Left ventricle myocardium inferior (tissue), 1 donor: ENCODE measurements at regions not wholly inside any gene's neighbourhood (a gene's known extent, or its start where the extent isn't known, plus 50 kb on each side); places are given as distances from the start of the nearest gene placed in this dataset.

Experiments
- DNase-seq: peaks from one replicate; pipeline ENCODE4 v3.0.0-alpha.2; 2020
- H3K27ac ChIP-seq: fragments of 200-600 bp; replicated peaks from 2 replicates; pipeline ENCODE4 v1.8.0; 2021
- H3K27me3 ChIP-seq: fragments of 200-600 bp; 2 replicates; pipeline ENCODE4 v1.8.0; 2021; ENCODE audit warnings: low read depth
- H3K36me3 ChIP-seq: fragments of 200-600 bp; 2 replicates; pipeline ENCODE4 v1.8.0; 2021
- H3K4me1 ChIP-seq: fragments of 200-600 bp; 2 replicates; pipeline ENCODE4 v1.8.0; 2021
- H3K4me3 ChIP-seq: fragments of 200-600 bp; 2 replicates; pipeline ENCODE4 v1.8.0; 2021; ENCODE audit warnings: mild to moderate bottlenecking, moderate library complexity
- H3K9me3 ChIP-seq: fragments of 200-600 bp; replicated peaks from 2 replicates; pipeline ENCODE4 v1.8.0; 2021
- intact Hi-C: fragments of 100-400 bp; cut with micrococcal nuclease; formaldehyde crosslinking; loops from one replicate; pipeline ENCODE4 v1.11.0; 2022
- TF ChIP-seq, protein P1 (sequence below): fragments of 200-600 bp; IDR thresholded peaks from 2 replicates; pipeline ENCODE4 v1.8.0; 2021; ENCODE audit warnings: antibody characterized with exemption, mild to moderate bottlenecking, borderline replicate concordance
- donor health status: DM: no; HTN: yes; CAD: no; lungs with severe emphysema.

DNA sequence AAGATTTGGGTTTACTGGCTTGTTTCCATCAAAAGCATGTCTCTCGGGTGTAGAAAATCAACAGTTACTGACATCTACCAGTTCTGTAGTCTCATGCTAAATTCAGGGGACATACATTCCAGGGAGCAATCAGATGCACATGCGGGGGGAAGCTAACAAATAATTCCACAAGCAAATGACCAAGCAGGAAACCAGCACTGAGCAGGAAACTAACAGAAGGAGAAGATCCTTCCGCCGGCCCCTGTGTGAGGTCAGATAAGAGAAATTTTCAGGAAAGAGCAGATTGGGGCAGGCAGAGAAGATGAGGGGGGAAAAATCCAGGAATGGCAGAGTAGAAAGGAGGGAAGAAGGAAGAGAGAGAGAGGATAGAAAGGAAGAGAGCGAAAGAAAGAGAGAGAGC lies 127.6 kb upstream of the TMCC3 start:
- no peaks in the 10 kb centered on the region for H3K36me3 ChIP-seq
- H3K4me3 ChIP-seq: no peak overlapping the region
- no peak for DNase-seq
- TF ChIP-seq, protein P1, sequence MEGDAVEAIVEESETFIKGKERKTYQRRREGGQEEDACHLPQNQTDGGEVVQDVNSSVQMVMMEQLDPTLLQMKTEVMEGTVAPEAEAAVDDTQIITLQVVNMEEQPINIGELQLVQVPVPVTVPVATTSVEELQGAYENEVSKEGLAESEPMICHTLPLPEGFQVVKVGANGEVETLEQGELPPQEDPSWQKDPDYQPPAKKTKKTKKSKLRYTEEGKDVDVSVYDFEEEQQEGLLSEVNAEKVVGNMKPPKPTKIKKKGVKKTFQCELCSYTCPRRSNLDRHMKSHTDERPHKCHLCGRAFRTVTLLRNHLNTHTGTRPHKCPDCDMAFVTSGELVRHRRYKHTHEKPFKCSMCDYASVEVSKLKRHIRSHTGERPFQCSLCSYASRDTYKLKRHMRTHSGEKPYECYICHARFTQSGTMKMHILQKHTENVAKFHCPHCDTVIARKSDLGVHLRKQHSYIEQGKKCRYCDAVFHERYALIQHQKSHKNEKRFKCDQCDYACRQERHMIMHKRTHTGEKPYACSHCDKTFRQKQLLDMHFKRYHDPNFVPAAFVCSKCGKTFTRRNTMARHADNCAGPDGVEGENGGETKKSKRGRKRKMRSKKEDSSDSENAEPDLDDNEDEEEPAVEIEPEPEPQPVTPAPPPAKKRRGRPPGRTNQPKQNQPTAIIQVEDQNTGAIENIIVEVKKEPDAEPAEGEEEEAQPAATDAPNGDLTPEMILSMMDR: no peak
- H3K4me1 ChIP-seq: no peaks in the 10 kb centered on the region
- H3K27me3 ChIP-seq: peaks cover 43% of the 10 kb centered on the region
- H3K27ac ChIP-seq: no peak overlapping the region
- H3K9me3 ChIP-seq: peaks cover 19% of the 10 kb centered on the region
- intact Hi-C loops: no loop called here

DNA sequence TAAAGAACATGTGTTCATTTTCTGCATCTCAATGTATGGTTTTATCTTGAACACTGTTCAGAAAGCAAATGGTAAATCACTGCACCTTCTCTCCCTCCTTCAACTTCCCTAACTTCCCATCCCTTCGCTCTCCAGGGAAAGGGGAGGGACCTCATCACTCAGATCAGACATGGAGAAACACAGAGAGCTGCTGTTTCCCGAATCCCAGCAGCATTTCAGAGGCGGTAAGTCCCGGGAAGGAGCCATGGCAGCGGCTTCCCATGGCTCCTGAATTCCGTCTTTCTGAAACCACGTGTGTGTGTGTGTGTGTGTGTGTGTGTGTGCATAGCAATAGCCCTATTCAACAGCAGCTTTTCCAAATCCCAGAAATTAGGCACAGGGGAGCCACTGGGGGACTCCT lies 125.4 kb upstream of the TMCC3 start:
- Histone ChIP-seq H3K27ac (no peak overlapping the region), H3K9me3 (peaks cover 10% of the 10 kb centered on the region), H3K4me3 (no peak overlapping the region), H3K27me3 (peaks cover 37% of the 10 kb centered on the region), H3K4me1 (no peaks in the 10 kb centered on the region), H3K36me3 (no peaks in the 10 kb centered on the region)
- no peak for DNase-seq
- intact Hi-C loops: no loop called here
- TF ChIP-seq, protein P1: no peak

DNA sequence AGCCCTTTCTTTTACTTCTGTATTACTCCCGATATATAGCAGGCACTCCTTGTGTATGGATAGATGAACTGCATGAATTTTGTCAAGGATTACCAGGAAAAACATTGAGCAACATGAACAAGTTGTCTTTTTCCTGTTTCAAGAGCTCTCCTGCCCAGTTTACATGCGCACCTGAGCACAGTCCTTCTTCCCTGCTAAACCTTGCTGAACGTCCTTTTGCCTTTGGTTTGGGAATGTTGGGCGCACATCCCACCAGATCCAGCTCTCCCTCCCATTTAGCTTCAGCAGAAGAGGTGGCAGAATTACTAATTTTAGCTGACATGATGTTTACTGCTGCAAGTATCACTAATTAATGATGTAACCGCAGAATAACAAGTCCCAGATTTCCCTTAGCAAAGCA lies 121.4 kb upstream of the TMCC3 start:
- Histone ChIP-seq H3K36me3 (no peaks in the 10 kb centered on the region), H3K4me3 (no peak overlapping the region), H3K9me3 (peaks cover 10% of the 10 kb centered on the region), H3K27ac (no peak overlapping the region), H3K4me1 (peaks cover 7% of the 10 kb centered on the region), H3K27me3 (peaks cover 54% of the 10 kb centered on the region)
- TF ChIP-seq, protein P1: no peak
- intact Hi-C loops: no loop called here
- DNase-seq: no peak

DNA sequence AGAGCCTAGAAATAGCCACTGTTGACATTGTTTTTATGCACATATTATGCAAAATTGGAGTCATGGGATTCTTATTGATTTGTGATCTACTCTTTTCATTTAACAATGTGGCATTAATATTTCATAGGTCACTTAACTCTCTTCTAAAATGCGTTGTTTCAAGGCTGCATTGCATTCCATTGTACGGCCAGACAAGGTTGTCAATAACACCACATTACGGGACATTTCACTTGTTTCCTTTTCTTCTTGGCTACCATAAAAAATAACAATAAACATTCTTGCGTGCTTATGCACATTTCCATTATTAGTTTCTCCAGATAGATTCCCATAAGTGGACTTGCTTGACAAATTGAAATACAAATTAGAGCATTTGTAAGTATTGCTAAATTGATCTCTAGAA lies 120.8 kb upstream of the TMCC3 start:
- Histone ChIP-seq H3K36me3 (no peaks in the 10 kb centered on the region), H3K27ac (no peak overlapping the region), H3K4me1 (peaks cover 7% of the 10 kb centered on the region), H3K27me3 (peaks cover 57% of the 10 kb centered on the region), H3K4me3 (no peak overlapping the region), H3K9me3 (peaks cover 10% of the 10 kb centered on the region)
- TF ChIP-seq, protein P1: no peak
- intact Hi-C loops: no loop called here
- DNase-seq: no peak

DNA sequence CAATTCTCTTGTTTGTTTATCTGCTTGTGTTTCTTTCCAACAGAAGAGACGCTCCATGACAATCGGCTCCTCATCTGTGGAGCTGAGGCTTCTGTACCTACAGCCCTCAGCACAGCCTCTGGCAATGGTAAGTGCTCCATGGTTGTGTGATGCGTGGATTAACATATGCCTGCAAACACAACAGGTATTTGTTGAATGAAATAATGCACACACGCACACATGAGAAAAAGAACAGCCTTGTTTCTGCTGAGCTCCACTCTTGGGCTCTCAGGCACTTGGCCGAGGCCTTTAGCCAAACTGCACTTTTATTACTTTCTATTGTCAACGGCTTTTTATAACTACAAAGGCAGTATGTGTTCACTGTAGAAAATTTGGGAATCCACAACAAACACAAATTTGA lies 120.4 kb upstream of the TMCC3 start:
- Histone ChIP-seq H3K4me1 (peaks cover 7% of the 10 kb centered on the region), H3K36me3 (no peaks in the 10 kb centered on the region), H3K27ac (no peak overlapping the region), H3K27me3 (peaks cover 57% of the 10 kb centered on the region), H3K4me3 (no peak overlapping the region), H3K9me3 (peaks cover 10% of the 10 kb centered on the region)
- intact Hi-C loops: no loop called here
- DNase-seq: no peak
- TF ChIP-seq, protein P1: no peak
